Erythroblast (primary cell): ENCODE measurements at regions not wholly inside any gene's neighbourhood (a gene's known extent, or its start where the extent isn't known, plus 50 kb on each side); places are given as distances from the start of the nearest gene placed in this dataset.

Experiments used
- GATA1 ChIP-seq: IDR thresholded peaks from 2 replicates; pipeline ENCODE4 v1.6.1; 2011; ENCODE audit warnings: low read depth, mild to moderate bottlenecking, control low read depth, low read length, moderate library complexity
- POLR2A ChIP-seq: IDR thresholded peaks from 2 replicates; pipeline ENCODE4 v1.6.1; 2011; ENCODE audit warnings: mild to moderate bottlenecking, low read length

DNA sequence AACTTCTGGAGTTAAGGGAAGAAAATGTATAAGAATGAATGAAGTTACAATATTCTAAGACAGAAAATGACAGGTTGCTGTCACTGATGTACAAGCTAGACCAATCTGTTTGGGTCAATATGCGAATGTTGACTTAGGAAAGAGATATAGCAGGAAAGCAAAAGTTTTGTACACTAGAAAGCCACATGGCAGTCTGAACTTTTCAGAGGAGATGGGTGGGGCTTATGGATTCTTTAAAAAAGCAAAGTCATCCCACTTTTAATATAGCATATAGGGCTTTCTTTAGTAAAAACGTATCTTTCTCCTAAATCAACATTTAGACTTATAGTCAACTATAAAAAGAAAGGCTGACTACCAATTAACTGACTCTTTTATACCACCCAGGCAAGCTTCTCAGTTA lies 381.2 kb downstream of the PTPRC start:
- TF ChIP-seq POLR2A (no peak), GATA1 (no peak)
